ENCODE measurements at regions not wholly inside any gene's neighbourhood (a gene's known extent, or its start where the extent isn't known, plus 50 kb on each side); places are given as distances from the start of the nearest gene placed in this dataset.

DNA sequence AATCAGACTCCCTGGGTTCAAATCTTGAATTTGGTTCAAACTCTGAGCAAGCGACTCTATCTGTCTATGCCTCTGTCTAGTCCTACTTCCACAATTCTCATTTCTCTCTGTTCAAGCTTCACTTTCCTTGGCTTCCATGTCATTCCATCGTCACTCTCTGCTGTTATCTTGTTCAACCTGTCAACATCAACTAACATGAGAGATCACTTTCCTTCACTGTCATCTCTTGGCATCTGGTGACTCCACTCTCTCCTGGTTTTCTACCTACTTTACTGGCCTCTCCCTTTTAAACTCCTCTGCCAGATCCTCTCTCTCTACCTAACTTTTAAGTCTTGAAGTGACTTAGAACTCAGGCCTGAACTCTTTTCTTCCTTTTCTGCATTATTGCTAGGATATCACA is 240.2 kb downstream of the BCAT1 start:
- peaks cover 35% of the 10 kb centered on the region for H3K4me1 Mint-ChIP-seq (ENCODE audit: low read depth)
- no peak for DNase-seq
- no peak overlapping the region for H3K4me3 Mint-ChIP-seq
- no peaks in the 10 kb centered on the region for H3K9me3 Mint-ChIP-seq
- no peaks in the 10 kb centered on the region for H3K27me3 Mint-ChIP-seq
- no peaks in the 10 kb centered on the region for H3K36me3 Mint-ChIP-seq (ENCODE audit: low read depth)
- no peak overlapping the region for H3K27ac Mint-ChIP-seq

DNA sequence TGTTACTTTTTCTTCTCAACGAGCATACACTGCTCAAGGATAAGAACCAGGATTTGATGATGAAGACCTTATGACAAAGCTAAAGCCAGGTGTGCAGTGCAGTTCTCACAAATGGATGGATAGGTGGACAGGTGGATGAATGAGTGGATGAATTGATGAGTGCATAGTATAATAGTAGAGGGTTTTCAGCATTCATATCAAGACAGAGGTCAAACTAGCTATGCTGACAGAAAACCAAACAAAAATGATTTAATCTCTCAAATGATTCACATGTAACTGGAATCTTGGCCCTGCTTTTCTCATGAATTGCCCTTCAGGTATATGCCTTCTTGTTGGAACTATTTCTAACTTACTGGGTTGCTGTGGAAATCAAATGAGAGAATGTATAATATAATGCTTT is 240.9 kb downstream of the BCAT1 start:
- H3K9me3 Mint-ChIP-seq = no peaks in the 10 kb centered on the region
- H3K27ac Mint-ChIP-seq = no peak overlapping the region
- no peaks in the 10 kb centered on the region for H3K36me3 Mint-ChIP-seq (ENCODE audit: low read depth)
- no peak overlapping the region for H3K4me3 Mint-ChIP-seq
- peaks cover 32% of the 10 kb centered on the region for H3K4me1 Mint-ChIP-seq (ENCODE audit: low read depth)
- H3K27me3 Mint-ChIP-seq = no peaks in the 10 kb centered on the region
- no peak for DNase-seq

DNA sequence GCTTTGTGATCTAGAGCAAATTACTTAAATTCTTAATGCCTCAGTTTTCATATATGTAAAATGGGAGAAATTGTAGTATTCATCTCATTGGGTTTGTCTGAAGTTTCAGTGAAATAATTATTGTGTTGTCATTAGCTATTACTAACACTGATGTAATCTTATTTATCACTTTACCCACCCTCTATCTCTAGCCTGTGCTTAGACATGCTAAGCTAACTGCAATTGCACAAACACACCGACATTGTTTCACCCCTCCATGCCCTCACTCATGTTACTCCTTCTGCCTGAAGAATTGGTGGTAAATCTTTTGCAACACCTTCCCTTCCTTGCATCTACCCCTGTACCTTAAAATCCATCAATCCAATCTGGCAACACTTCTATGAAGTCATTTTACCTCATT is 241.6 kb downstream of the BCAT1 start:
- Mint-ChIP-seq H3K36me3 (ENCODE audit: low read depth) (no peaks in the 10 kb centered on the region), H3K27ac (no peak overlapping the region), H3K27me3 (no peaks in the 10 kb centered on the region), H3K9me3 (no peaks in the 10 kb centered on the region), H3K4me1 (ENCODE audit: low read depth) (peaks cover 30% of the 10 kb centered on the region), H3K4me3 (no peak overlapping the region)
- no peak for DNase-seq

DNA sequence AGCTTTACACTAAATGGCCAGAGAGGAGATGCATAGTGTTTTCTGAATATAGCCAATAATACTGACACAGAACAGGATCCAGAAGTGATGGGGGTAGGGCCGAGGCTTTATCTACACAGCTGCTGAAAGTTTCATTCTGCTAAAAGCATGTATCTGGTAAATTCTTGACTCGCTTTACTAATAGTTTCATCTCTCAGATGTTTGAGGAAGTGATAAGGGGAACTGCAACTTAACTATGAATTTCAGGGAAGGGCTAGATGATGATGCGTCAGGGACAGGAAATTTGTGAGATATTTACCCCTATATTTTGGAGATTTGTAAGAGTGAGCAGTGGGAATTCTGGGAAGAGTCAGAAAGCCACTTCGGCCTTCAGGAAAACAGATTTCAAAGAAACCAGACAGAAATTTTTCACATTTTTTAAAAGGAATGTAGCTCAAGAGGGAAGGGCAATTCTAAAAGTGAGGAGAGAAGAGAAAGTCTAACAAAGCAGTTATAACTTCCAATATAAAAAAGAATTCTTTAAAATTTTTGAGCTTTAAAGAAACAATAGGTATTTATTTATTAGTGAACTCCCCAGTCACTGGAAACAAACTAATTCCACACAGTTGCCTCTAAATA is 243.1 kb downstream of the BCAT1 start:
- Mint-ChIP-seq H3K27ac (peak overlapping the region; percentile 20), H3K36me3 (ENCODE audit: low read depth) (no peaks in the 10 kb centered on the region)

DNA sequence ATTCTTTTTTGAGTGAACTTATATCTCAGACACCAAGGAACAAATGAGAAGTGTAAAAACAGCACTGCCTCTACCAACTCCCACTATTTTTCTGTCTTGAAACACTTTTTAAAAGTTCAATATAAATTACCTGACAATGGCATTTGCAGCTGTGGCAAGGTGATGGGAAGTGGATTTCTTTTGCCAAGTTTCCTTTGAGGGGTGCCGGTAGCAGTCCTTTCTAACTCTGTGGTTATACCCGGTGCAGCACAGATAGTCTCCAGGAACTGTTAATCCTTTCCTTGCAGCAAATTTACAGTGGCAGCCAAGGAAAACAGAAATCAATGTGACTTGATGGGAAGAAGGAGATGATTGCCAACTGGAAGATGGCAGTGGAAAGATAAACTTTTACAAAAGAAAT is 243.7 kb downstream of the BCAT1 start:
- H3K27ac Mint-ChIP-seq = peak overlapping the region; percentile 20

More for the DNA sequence above, 243.1 kb downstream of the BCAT1 start:
- peak overlapping the region; percentile 2 for H3K4me3 Mint-ChIP-seq
- peaks cover 27% of the 10 kb centered on the region for H3K4me1 Mint-ChIP-seq (ENCODE audit: low read depth)
- H3K27me3 Mint-ChIP-seq = no peaks in the 10 kb centered on the region
- DNase-seq = no peak
- H3K9me3 Mint-ChIP-seq = peaks cover 2% of the 10 kb centered on the region

DNA sequence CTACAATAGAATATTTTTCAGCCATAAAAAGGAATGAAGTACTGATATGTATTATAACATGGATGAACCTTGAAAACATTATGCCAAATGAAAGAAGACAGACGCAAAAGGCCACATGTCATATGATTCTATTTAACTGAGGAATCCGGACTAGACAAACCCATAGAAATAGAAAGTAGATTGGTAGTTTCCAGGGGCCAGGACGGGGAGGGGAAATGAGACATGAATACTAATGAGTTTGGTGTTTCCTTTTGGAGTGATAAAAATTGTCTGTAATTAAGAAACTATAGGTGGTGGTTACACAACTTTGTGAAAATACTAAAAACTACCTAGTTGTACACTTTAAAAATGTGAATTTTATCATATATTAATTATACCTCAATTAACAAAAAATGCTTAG is 247.6 kb downstream of the BCAT1 start:
- H3K4me3 Mint-ChIP-seq = no peak overlapping the region
- DNase-seq = no peak
- no peaks in the 10 kb centered on the region for H3K36me3 Mint-ChIP-seq (ENCODE audit: low read depth)
- no peaks in the 10 kb centered on the region for H3K27me3 Mint-ChIP-seq
- no peak overlapping the region for H3K27ac Mint-ChIP-seq
- H3K4me1 Mint-ChIP-seq (ENCODE audit: low read depth) = peaks cover 25% of the 10 kb centered on the region
- H3K9me3 Mint-ChIP-seq = peaks cover 2% of the 10 kb centered on the region

More for the DNA sequence above, 243.7 kb downstream of the BCAT1 start:
- DNase-seq = no peak
- Mint-ChIP-seq H3K9me3 (peaks cover 2% of the 10 kb centered on the region), H3K4me3 (peak overlapping the region; percentile 2), H3K27me3 (no peaks in the 10 kb centered on the region), H3K4me1 (ENCODE audit: low read depth) (peaks cover 26% of the 10 kb centered on the region), H3K36me3 (ENCODE audit: low read depth) (no peaks in the 10 kb centered on the region)

DNA sequence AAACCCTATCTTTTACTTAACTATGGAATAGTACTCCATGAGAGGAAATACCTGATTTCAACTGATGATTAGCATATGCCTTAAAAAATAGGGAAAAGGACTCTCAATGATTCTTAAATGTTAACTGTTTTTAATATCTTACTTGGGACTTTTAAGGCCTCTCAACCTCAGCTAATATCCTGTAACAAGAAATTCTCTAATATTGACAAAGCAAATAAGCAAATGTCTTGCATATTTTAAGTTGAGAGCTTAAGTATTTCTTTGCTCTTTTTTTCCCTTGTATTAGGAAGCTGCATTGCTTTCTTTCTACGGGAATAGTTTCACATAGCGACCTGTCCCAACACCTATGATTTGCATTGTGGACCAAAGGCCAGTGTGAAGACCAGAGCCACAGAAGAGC is 249.9 kb downstream of the BCAT1 start:
- no peak overlapping the region for H3K27ac Mint-ChIP-seq
- no peak for DNase-seq
- no peak overlapping the region for H3K4me3 Mint-ChIP-seq
- no peaks in the 10 kb centered on the region for H3K36me3 Mint-ChIP-seq (ENCODE audit: low read depth)
- peaks cover 15% of the 10 kb centered on the region for H3K4me1 Mint-ChIP-seq (ENCODE audit: low read depth)
- peaks cover 2% of the 10 kb centered on the region for H3K9me3 Mint-ChIP-seq
- no peaks in the 10 kb centered on the region for H3K27me3 Mint-ChIP-seq

DNA sequence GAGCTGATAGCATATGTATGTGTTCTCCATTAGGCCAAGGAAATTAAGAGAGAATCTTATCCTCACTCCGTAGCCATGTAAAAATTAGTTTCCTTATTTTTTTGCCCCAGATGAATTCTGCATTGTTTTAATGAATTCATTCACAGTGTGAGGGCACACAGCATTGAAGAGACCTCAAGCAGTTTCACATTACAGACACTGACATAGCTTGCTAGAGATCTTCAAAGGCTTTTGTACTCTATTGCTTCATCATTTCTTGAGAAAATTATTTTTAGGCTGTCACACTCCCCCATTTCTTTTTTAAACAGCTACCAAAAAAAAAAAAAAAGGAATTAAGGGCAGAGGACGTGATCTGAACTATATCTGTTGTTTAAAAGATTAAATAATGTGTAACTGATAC is 251.1 kb downstream of the BCAT1 start:
- no peak overlapping the region for H3K27ac Mint-ChIP-seq
- H3K4me1 Mint-ChIP-seq (ENCODE audit: low read depth) = peaks cover 14% of the 10 kb centered on the region
- no peaks in the 10 kb centered on the region for H3K27me3 Mint-ChIP-seq
- no peaks in the 10 kb centered on the region for H3K36me3 Mint-ChIP-seq (ENCODE audit: low read depth)
- DNase-seq = no peak
- no peak overlapping the region for H3K4me3 Mint-ChIP-seq
- peaks cover 2% of the 10 kb centered on the region for H3K9me3 Mint-ChIP-seq

DNA sequence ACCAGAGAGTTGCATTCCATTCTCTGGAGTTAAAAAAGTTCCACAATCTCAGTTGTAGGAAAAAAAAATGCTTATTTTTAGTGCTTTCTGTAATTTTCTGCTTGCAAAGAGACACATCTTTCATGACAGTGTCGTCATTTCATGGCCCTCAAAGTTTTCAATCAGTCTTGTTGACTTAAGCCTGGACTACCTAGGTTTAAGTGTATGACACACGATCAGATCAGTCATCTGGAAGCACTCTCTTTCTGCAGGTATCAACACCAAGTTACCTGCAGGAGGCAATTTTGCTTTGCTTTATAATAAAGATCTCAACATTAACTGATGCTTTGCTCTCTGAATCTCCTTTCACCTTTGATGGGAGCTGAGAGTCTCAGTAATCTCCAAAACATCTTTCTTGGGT is 251.6 kb downstream of the BCAT1 start:
- no peak for DNase-seq
- H3K4me1 Mint-ChIP-seq (ENCODE audit: low read depth) = peaks cover 13% of the 10 kb centered on the region
- no peak overlapping the region for H3K4me3 Mint-ChIP-seq
- H3K36me3 Mint-ChIP-seq (ENCODE audit: low read depth) = no peaks in the 10 kb centered on the region
- peaks cover 2% of the 10 kb centered on the region for H3K9me3 Mint-ChIP-seq
- H3K27ac Mint-ChIP-seq = no peak overlapping the region
- H3K27me3 Mint-ChIP-seq = no peaks in the 10 kb centered on the region

DNA sequence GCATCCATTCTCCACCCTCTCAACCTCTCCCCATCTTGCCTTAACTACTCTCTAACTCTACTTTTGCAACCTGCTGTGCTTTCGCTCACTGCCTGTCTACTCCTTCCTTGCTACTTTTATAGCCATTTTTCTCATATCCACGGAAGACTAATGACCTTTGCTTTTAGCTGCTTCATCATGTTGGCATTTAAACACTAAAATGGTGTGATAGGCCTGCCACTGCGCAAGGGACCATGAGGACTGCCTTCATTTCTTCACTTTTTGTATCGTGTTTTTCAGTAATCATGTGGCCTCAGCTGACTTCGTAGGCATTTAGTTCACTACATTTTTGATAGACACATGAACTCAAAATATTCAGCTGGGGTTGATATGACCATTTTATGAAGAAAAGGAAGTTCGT is 252.1 kb downstream of the BCAT1 start:
- no peak overlapping the region for H3K27ac Mint-ChIP-seq
- no peak overlapping the region for H3K4me3 Mint-ChIP-seq
- no peaks in the 10 kb centered on the region for H3K27me3 Mint-ChIP-seq
- DNase-seq = no peak
- peaks cover 2% of the 10 kb centered on the region for H3K9me3 Mint-ChIP-seq
- H3K4me1 Mint-ChIP-seq (ENCODE audit: low read depth) = peaks cover 13% of the 10 kb centered on the region
- H3K36me3 Mint-ChIP-seq (ENCODE audit: low read depth) = no peaks in the 10 kb centered on the region

DNA sequence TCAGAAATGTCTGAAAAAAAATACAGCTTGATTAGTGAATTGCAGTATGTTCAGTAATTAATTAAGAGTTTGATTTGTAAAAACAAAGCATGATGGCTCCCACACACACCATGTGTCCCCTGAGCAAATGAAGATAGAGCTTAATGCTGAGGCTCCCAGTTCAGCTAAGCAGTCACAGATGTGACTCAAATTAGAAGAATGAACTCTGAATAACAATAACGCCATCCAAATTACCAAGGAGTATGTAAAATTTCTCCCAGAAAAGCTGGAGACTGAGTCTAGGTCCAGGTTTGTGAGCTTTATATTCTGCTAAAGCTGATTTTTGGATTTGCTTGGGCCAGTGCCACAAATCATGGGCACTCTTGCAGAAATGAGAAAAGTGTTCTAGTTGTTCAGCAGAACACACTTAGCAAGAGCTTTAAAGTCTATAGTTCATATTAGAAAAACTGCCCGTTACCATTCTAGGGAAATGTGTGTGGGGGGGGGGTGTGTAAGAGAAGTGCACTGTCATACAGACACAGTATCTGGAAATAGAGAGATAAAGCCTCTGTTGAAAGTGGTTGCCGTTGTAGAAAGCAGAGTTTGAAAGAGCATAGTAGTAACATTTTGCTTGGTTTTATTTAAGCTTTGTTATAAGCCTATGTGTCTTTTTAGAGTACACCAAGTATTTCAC is 253.1 kb downstream of the BCAT1 start:
- Mint-ChIP-seq H3K4me3 (no peak overlapping the region), H3K27ac (no peak overlapping the region), H3K27me3 (no peaks in the 10 kb centered on the region), H3K9me3 (no peaks in the 10 kb centered on the region), H3K4me1 (ENCODE audit: low read depth) (peaks cover 7% of the 10 kb centered on the region), H3K36me3 (ENCODE audit: low read depth) (no peaks in the 10 kb centered on the region)
- no peak for DNase-seq

DNA sequence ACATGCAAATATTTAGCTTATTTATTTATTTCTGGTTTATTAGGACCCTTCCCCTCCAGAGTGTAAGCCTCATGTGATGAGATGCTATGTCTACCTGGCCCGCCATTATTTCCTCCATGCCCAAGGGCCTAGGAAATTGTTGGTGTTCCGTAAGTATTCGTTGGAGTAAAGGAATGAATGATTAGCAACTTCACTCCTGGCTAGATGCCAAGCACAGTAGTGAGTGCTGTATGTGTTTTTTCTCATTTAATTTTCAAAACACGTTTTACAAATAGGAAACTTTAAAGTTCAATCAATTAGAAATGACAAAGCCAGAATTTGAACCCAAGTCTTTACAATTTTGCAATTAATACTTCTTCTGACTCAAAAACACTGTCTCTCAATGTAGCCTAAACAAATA is 253.8 kb downstream of the BCAT1 start:
- Mint-ChIP-seq H3K27ac (no peak overlapping the region), H3K27me3 (no peaks in the 10 kb centered on the region), H3K36me3 (ENCODE audit: low read depth) (no peaks in the 10 kb centered on the region), H3K4me1 (ENCODE audit: low read depth) (peaks cover 4% of the 10 kb centered on the region), H3K9me3 (no peaks in the 10 kb centered on the region), H3K4me3 (no peak overlapping the region)
- no peak for DNase-seq

DNA sequence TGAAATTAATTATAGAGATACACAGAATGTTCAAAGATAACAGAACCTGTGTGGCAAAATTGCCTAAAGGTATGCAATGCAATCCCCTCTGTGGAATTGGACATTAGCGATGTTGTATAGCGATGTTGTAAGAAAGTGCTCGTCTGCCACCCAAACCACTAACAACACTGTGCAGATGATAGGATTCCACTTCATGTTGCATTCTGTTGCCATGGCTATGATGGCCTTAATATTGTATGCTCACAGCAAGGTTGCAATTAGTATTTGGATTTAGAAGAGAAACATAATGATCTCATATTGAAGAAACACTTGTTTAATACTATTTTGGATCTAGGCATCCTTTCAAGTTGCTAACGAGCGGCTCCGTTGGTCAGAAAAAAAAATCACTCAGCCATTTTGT is 260.3 kb downstream of the BCAT1 start:
- Mint-ChIP-seq H3K27ac (no peak overlapping the region), H3K4me3 (no peak overlapping the region), H3K27me3 (peaks cover 13% of the 10 kb centered on the region), H3K36me3 (ENCODE audit: low read depth) (no peaks in the 10 kb centered on the region), H3K9me3 (peaks cover 10% of the 10 kb centered on the region), H3K4me1 (ENCODE audit: low read depth) (no peaks in the 10 kb centered on the region)
- DNase-seq = no peak

DNA sequence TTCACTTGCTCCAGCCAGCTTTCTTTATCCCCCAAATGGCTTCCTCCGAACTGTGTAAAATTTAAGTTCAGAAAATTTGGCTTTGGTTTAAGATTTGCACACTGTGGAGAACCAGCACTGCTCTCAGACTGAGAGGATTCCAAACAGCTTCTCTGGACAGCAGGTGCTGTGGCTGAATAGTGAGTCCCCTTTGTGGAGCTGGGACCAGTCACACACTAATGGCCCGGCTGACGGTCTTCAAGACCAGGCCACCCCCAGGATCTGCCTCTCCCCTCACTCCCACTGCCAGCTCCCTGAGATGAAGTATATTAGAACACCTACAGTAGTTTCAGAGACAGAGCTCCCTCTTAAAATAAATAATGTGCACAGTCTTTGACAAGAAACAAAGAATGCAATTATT is 267.3 kb downstream of the BCAT1 start:
- no peak for DNase-seq
- Mint-ChIP-seq H3K36me3 (ENCODE audit: low read depth) (no peaks in the 10 kb centered on the region), H3K27ac (no peak overlapping the region), H3K9me3 (peaks cover 10% of the 10 kb centered on the region), H3K4me3 (no peak overlapping the region), H3K27me3 (peaks cover 10% of the 10 kb centered on the region), H3K4me1 (ENCODE audit: low read depth) (no peaks in the 10 kb centered on the region)

DNA sequence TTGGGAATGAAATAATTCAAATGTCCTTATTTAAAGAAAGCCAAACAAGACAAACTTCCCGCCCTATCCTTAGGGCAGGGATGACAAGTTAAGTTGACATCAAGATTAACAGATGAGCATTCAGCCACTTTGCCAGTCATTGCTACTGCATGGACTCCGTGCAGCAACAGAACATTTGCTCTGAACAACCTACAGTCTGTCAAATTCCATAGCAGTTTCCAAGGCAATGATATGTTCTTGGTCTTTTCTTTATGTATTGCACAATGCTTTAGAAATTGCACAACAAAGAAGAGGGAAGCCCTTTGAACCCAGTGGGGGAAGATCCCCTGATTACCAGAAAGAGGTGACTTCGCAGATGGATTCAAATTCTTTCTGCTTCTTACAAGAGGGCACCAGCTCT is 269.8 kb downstream of the BCAT1 start:
- DNase-seq = no peak
- Mint-ChIP-seq H3K4me3 (no peak overlapping the region), H3K27me3 (no peaks in the 10 kb centered on the region), H3K36me3 (ENCODE audit: low read depth) (no peaks in the 10 kb centered on the region), H3K27ac (no peak overlapping the region), H3K9me3 (no peaks in the 10 kb centered on the region), H3K4me1 (ENCODE audit: low read depth) (no peaks in the 10 kb centered on the region)
